ENCODE measurements at regions not wholly inside any gene's neighbourhood (a gene's known extent, or its start where the extent isn't known, plus 50 kb on each side); places are given as distances from the start of the nearest gene placed in this dataset.

DNA sequence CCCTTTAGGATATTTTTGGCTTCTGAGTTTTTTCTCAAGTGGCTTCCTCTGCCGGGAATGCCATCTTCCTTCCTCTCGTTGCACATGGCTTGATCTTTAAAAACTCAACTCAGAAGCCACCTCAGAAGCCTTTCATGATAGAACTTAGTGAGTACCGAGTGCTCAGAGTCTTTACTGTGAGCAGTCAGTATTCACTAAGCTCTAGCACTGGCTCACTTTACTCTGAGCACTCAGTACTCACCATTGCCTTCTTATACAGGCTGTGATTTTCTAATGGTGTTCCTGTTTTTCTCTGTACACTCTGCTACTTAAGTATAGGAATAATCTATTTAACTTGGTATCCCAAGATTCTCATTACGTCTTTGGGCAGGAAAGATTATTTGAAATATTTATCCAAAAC is 116.2 kb downstream of the PFDN4 start (continued):
- TF ChIP-seq, protein P1, sequence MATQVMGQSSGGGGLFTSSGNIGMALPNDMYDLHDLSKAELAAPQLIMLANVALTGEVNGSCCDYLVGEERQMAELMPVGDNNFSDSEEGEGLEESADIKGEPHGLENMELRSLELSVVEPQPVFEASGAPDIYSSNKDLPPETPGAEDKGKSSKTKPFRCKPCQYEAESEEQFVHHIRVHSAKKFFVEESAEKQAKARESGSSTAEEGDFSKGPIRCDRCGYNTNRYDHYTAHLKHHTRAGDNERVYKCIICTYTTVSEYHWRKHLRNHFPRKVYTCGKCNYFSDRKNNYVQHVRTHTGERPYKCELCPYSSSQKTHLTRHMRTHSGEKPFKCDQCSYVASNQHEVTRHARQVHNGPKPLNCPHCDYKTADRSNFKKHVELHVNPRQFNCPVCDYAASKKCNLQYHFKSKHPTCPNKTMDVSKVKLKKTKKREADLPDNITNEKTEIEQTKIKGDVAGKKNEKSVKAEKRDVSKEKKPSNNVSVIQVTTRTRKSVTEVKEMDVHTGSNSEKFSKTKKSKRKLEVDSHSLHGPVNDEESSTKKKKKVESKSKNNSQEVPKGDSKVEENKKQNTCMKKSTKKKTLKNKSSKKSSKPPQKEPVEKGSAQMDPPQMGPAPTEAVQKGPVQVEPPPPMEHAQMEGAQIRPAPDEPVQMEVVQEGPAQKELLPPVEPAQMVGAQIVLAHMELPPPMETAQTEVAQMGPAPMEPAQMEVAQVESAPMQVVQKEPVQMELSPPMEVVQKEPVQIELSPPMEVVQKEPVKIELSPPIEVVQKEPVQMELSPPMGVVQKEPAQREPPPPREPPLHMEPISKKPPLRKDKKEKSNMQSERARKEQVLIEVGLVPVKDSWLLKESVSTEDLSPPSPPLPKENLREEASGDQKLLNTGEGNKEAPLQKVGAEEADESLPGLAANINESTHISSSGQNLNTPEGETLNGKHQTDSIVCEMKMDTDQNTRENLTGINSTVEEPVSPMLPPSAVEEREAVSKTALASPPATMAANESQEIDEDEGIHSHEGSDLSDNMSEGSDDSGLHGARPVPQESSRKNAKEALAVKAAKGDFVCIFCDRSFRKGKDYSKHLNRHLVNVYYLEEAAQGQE (IDR thresholded peaks at IDR 0.05; ENCODE audit: unreplicated experiment) = no peak
- TF ChIP-seq EZH2phosphoT487 (IDR thresholded peaks at IDR 0.05; ENCODE audit: unreplicated experiment) (no peak), ZNF114 (CRISPR knock-in tag; IDR thresholded peaks at IDR 0.05) (no peak), POLR2AphosphoS5 (IDR thresholded peaks at IDR 0.05; ENCODE audit: low read depth) (no peak), STAT1 (IDR thresholded peaks at IDR 0.05; ENCODE audit: unreplicated experiment) (no peak), CREB1 (CRISPR knock-in tag; IDR thresholded peaks at IDR 0.05; ENCODE audit: low read depth) (no peak)

DNA sequence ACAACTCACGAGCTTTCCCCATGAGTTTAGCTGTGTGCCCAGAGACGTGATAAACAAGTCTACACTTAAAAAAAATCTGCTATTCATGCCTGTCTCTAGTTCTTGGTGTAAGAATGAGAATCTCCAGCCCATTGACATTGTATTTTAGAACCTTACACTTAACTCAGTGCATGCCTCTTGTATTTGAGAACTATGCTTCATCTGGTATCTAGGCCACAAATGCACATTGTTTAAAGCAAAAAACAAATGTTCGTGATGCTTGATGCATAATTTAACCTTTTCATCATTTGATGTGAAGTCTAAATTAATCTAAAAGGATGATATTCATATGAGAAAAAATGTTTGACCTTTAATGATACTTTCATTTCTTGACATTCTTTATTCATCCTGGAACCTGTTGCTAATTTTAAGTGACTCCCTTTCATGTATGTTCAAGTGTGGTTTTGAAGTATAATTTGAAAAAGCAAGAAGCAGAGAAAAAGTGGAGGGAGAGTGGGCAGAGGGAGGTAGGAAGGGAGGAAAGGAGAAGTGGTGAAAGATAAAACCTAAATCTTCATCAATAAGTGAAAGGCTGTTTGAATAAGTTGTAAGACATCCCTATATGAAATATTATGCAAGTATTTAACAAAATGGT is 116.9 kb downstream of the PFDN4 start:
- Mint-ChIP-seq H3K27ac (no peak overlapping the region), H3K36me3 (ENCODE audit: low read depth) (no peaks in the 10 kb centered on the region), H3K27me3 (ENCODE audit: insufficient read depth, low read depth, poor library complexity) (peaks cover 1% of the 10 kb centered on the region), H3K9me3 (no peaks in the 10 kb centered on the region), H3K4me1 (no peaks in the 10 kb centered on the region; the same call in 2 of the 3 replicates), H3K4me3 (no peak overlapping the region)
- H3K9me2 ChIP-seq (ENCODE audit: insufficient read depth) = no peaks in the 10 kb centered on the region
- no peaks in the 10 kb centered on the region for H3K79me2 ChIP-seq (replicated peaks; ENCODE audit: insufficient read depth)
- H4K20me1 ChIP-seq (replicated peaks; ENCODE audit: insufficient read depth) = no peaks in the 10 kb centered on the region
- ATAC-seq (no peak), DNase-seq (ENCODE audit: low spot score) (no peak)
- H2AFZ ChIP-seq = no peak overlapping the region
- no peaks in the 10 kb centered on the region for H3K27me3 ChIP-seq (ENCODE audit: insufficient read depth)
- TF ChIP-seq STAT1 (IDR thresholded peaks at IDR 0.05; ENCODE audit: unreplicated experiment) (no peak), ZNF114 (CRISPR knock-in tag; IDR thresholded peaks at IDR 0.05) (no peak), JUNB (IDR thresholded peaks at IDR 0.05; ENCODE audit: unreplicated experiment) (no peak), POLR2AphosphoS5 (IDR thresholded peaks at IDR 0.05; ENCODE audit: low read depth) (no peak), ZNF331 (CRISPR knock-in tag; IDR thresholded peaks at IDR 0.05; ENCODE audit: low read depth) (no peak)
- no peak overlapping the region for H3K4me2 ChIP-seq
- H3K4me1 ChIP-seq (ENCODE audit: insufficient read depth) = no peaks in the 10 kb centered on the region
- H3K36me3 ChIP-seq (ENCODE audit: insufficient read depth) = no peaks in the 10 kb centered on the region
- no peak overlapping the region for H3K4me3 ChIP-seq
- H3K27ac ChIP-seq (ENCODE audit: low read depth) = no peak overlapping the region
- H3F3A ChIP-seq (replicated peaks; ENCODE audit: low read depth) = no peaks in the 10 kb centered on the region

DNA sequence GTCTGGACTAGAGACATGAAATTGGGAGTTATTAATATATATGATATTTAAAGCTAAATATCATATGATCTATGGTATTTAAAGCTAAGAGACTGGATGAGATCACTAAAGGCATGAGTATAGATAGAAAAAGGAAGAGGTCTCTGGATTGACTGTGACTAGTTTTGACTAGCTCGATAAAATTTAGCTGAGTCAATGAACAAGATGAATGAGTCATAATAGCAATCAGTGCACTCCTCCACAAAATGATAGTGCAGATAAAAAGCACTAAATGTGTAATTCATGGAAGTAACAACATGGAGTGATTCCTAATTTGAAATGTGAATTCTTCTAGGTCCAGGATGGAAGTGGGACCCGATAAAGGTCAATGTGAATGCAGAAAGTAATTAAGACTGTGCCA is 127.4 kb downstream of the PFDN4 start:
- Histone ChIP-seq H3K27me3 (ENCODE audit: insufficient read depth) (no peaks in the 10 kb centered on the region), H4K20me1 (replicated peaks; ENCODE audit: insufficient read depth) (no peaks in the 10 kb centered on the region), H3K4me2 (no peak overlapping the region), H3K27ac (ENCODE audit: low read depth) (no peak overlapping the region), H3F3A (replicated peaks; ENCODE audit: low read depth) (no peaks in the 10 kb centered on the region), H3K79me2 (replicated peaks; ENCODE audit: insufficient read depth) (no peaks in the 10 kb centered on the region), H3K36me3 (ENCODE audit: insufficient read depth) (no peaks in the 10 kb centered on the region), H3K4me3 (no peak overlapping the region), H3K9me2 (ENCODE audit: insufficient read depth) (peaks cover 3% of the 10 kb centered on the region; the same call in 1 of the 2 replicates), H2AFZ (no peak overlapping the region), H3K4me1 (ENCODE audit: insufficient read depth) (no peaks in the 10 kb centered on the region)
- Mint-ChIP-seq H3K27ac (no peak overlapping the region), H3K4me3 (no peak overlapping the region), H3K9me3 (no peaks in the 10 kb centered on the region; the same call in 1 of the 3 replicates), H3K27me3 (ENCODE audit: insufficient read depth, low read depth, poor library complexity) (peaks cover 5% of the 10 kb centered on the region), H3K36me3 (ENCODE audit: low read depth) (no peaks in the 10 kb centered on the region; the same call in 2 of the 3 replicates), H3K4me1 (no peaks in the 10 kb centered on the region)
- no peak for ATAC-seq
- no peak for DNase-seq (ENCODE audit: low spot score)
- TF ChIP-seq, protein P1 (IDR thresholded peaks at IDR 0.05; ENCODE audit: unreplicated experiment) = no peak
- no peak for TF ChIP-seq JUNB (IDR thresholded peaks at IDR 0.05; ENCODE audit: unreplicated experiment)

All from GM23338 (cell line).